NB4 (cell line): ENCODE measurements at regions not wholly inside any gene's neighbourhood (a gene's known extent, or its start where the extent isn't known, plus 50 kb on each side); places are given as distances from the start of the nearest gene placed in this dataset.
"Not testable (repeated sequence)": the region's sequence is repeated elsewhere in the genome, so short reads cannot be mapped to it uniquely, and the experiment has no call there.

Experiments
- DNase-seq: peaks from one replicate; pipeline ENCODE4 v3.0.0; 2010; ENCODE audit warnings: low read depth
- H3K4me3 ChIP-seq: one replicate; pipeline ENCODE4 v1.5.1; 2011; ENCODE audit warnings: mild to moderate bottlenecking, low read depth, low read length, moderate library complexity
- MYC ChIP-seq: IDR thresholded peaks from 2 replicates; pipeline ENCODE4 v1.6.1; 2011; ENCODE audit warnings: low read depth, low read length
- POLR2A ChIP-seq: IDR thresholded peaks from 2 replicates; pipeline ENCODE4 v1.6.1; 2011; ENCODE audit warnings: mild to moderate bottlenecking; ENCODE audit not compliant: insufficient read length; ENCODE audit errors: extremely low read depth
- TF ChIP-seq, protein P1 (sequence below): IDR thresholded peaks from 2 replicates; pipeline ENCODE4 v1.6.1; 2011; ENCODE audit warnings: low read depth, low read length
- TF ChIP-seq, protein P2 (sequence below): IDR thresholded peaks from one replicate; pipeline ENCODE4 v1.5.1; 2012; ENCODE audit warnings: low read depth, low read length

- no peak for DNase-seq
Measured at GRCh38 chr11:121863126-121863525, 252.9 kb downstream of the BLID start.

DNA sequence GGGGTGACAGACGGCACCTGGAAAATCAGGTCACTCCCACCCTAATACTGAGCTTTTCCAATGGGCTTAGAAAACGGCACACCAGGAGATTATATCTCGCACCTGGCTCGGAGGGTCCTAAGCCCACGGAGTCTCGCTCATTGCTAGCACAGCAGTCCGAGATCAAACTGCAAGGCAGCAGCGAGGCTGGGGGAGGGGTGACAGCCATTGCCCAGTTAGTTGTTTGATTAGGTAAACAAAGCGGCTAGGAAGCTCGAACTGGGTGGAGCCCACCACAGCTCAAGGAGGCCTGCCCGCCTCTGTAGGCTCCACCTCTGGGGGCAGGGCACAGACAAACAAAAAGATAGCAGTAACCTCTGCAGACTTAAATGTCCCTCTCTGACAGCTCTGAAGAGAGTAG, 260.9 kb downstream of the BLID start:
- not testable (repeated sequence) for DNase-seq, H3K4me3 ChIP-seq

More at GRCh38 chr11:121863126-121863525, 252.9 kb downstream of the BLID start:
- TF ChIP-seq POLR2A (no peak), MYC (no peak)
- TF ChIP-seq, protein P1, sequence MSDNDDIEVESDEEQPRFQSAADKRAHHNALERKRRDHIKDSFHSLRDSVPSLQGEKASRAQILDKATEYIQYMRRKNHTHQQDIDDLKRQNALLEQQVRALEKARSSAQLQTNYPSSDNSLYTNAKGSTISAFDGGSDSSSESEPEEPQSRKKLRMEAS = no peak
- TF ChIP-seq, protein P2, sequence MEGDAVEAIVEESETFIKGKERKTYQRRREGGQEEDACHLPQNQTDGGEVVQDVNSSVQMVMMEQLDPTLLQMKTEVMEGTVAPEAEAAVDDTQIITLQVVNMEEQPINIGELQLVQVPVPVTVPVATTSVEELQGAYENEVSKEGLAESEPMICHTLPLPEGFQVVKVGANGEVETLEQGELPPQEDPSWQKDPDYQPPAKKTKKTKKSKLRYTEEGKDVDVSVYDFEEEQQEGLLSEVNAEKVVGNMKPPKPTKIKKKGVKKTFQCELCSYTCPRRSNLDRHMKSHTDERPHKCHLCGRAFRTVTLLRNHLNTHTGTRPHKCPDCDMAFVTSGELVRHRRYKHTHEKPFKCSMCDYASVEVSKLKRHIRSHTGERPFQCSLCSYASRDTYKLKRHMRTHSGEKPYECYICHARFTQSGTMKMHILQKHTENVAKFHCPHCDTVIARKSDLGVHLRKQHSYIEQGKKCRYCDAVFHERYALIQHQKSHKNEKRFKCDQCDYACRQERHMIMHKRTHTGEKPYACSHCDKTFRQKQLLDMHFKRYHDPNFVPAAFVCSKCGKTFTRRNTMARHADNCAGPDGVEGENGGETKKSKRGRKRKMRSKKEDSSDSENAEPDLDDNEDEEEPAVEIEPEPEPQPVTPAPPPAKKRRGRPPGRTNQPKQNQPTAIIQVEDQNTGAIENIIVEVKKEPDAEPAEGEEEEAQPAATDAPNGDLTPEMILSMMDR = no peak
- no peak overlapping the region for H3K4me3 ChIP-seq

DNA sequence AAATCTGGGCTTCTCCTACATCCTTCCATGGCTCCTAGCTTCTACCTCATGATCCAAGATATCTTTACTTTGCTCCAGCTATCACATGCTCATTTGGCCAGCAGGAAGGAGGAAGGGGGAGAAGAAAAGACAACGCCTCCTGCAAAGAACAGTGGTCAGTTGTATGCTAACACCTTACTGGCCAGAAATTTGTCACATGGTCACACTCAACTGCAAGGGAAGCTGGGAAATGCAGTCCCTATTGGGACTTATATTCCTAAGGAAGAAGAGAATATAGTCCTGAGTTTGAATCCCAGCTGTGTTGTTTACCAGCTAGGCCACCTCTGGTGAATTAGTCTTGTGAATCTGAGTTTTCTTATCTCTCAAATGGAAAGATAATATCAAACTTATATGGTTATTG, 272.0 kb downstream of the BLID start:
- H3K4me3 ChIP-seq = no peak overlapping the region
- DNase-seq = peak; percentile 4
- TF ChIP-seq MYC (no peak), POLR2A (no peak)
- TF ChIP-seq, protein P2 = no peak
- TF ChIP-seq, protein P1 = no peak

- H3K4me3 ChIP-seq = no peak overlapping the region
- DNase-seq = no peak
- TF ChIP-seq POLR2A (no peak), MYC (no peak)
- TF ChIP-seq, protein P2 = no peak
Measured at GRCh38 chr11:121842192-121842585, 273.8 kb downstream of the BLID start.

GRCh38 chr11:121841487-121842191, 274.4 kb downstream of the BLID start:
- TF ChIP-seq, protein P2 = no peak
- TF ChIP-seq POLR2A (no peak), MYC (no peak)
- TF ChIP-seq, protein P1 = no peak
- DNase-seq = no peak
- no peak overlapping the region for H3K4me3 ChIP-seq

- H3K4me3 ChIP-seq = no peak overlapping the region
- no peak for DNase-seq
- TF ChIP-seq POLR2A (no peak), MYC (no peak)
- TF ChIP-seq, protein P1 = no peak
- TF ChIP-seq, protein P2 = no peak
Measured at GRCh38 chr11:121839781-121840180, 276.2 kb downstream of the BLID start.
